ENCODE measurements at regions not wholly inside any gene's neighbourhood (a gene's known extent, or its start where the extent isn't known, plus 50 kb on each side); places are given as distances from the start of the nearest gene placed in this dataset.

GRCh38 chr3:25367025-25367424, 61.0 kb upstream of the RARB start:
- DNase-seq (ENCODE audit: low read depth): no peak
- in situ Hi-C loops (cut with HindIII; ENCODE audit: low sequenced_read_pairs): no loop called here
- H3K4me3 ChIP-seq (ENCODE audit: low read depth, low read length): no peak overlapping the region
- TF ChIP-seq CTCF (IDR thresholded peaks at IDR 0.05; ENCODE audit: low read depth, low read length, missing control alignments): no peak

- in situ Hi-C loops (cut with HindIII; ENCODE audit: low sequenced_read_pairs): no loop called here
- DNase-seq (ENCODE audit: low read depth): no peak
- no peak overlapping the region for H3K4me3 ChIP-seq (ENCODE audit: low read depth, low read length)
- TF ChIP-seq CTCF (IDR thresholded peaks at IDR 0.05; ENCODE audit: low read depth, low read length, missing control alignments): no peak
Measured at GRCh38 chr3:25372167-25372566, 55.9 kb upstream of the RARB start.

GRCh38 chr3:25376340-25376739, 51.7 kb upstream of the RARB start:
- no peak for DNase-seq (ENCODE audit: low read depth)
- H3K4me3 ChIP-seq (ENCODE audit: low read depth, low read length): no peak overlapping the region
- in situ Hi-C loops (cut with HindIII; ENCODE audit: low sequenced_read_pairs): no loop called here
- no peak for TF ChIP-seq CTCF (IDR thresholded peaks at IDR 0.05; ENCODE audit: low read depth, low read length, missing control alignments)

GRCh38 chr3:25377042-25377441, 51.0 kb upstream of the RARB start:
- DNase-seq (ENCODE audit: low read depth): no peak
- no peak overlapping the region for H3K4me3 ChIP-seq (ENCODE audit: low read depth, low read length)
- TF ChIP-seq CTCF (IDR thresholded peaks at IDR 0.05; ENCODE audit: low read depth, low read length, missing control alignments): no peak
- in situ Hi-C loops (cut with HindIII; ENCODE audit: low sequenced_read_pairs): no loop called here

Data from astrocyte of the cerebellum (primary cell).